ENCODE measurements at regions not wholly inside any gene's neighbourhood (a gene's known extent, or its start where the extent isn't known, plus 50 kb on each side); places are given as distances from the start of the nearest gene placed in this dataset.

DNA sequence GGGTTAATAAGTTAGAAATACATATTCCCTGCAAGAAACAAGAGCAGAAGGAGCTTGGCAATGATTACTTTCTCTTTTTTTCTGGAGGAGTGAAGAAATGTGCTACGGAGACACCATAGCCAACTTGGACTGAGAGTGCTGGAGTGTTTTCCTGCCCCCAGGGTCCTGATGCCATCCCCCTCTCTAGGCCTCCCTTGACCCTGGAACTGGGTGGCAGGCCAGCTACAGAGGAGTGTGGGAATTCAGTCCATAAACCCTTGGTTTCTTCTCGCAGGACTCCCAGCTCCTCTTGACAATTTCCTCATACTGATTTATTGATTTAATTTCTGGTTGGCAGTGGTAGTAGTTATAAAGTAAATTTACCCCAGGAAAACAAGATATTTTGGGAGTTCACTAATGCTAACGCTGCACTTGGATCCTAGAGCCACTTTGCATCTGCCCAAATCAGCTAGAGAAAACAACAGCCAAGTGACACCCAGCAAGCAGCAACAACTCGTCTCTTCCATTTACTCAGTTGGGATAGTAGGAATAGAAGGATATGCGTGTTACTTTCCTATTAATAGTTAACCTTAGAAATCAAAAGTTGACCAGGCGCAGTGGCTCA is 76.4 kb upstream of the CELF2 start:
- H3K9me1 ChIP-seq (ENCODE audit: control insufficient read depth, extremely low read depth, insufficient read depth, low read length) = no peaks in the 10 kb centered on the region
- H3K36me3 ChIP-seq (ENCODE audit: control insufficient read depth in 2 of 2, extremely low read depth in 1 of 2, insufficient read depth in 2 of 2, low read length in 2 of 2) = no peaks in the 10 kb centered on the region
- H3K27ac ChIP-seq (ENCODE audit: control insufficient read depth, insufficient read depth, low read length) = no peak overlapping the region
- no peak for DNase-seq (ENCODE audit: low read depth, low spot score)
- no peaks in the 10 kb centered on the region for H3K9me3 ChIP-seq (ENCODE audit: control insufficient read depth, low read depth, low read length)
- H4K20me1 ChIP-seq (ENCODE audit: control insufficient read depth, extremely low read depth, insufficient read depth, low read length) = no peaks in the 10 kb centered on the region
- no peaks in the 10 kb centered on the region for H3K4me1 ChIP-seq (ENCODE audit: control insufficient read depth, extremely low read depth, insufficient read depth, low read length)
- no peak overlapping the region for H3K9ac ChIP-seq (ENCODE audit: control insufficient read depth, extremely low read depth, insufficient read depth, low read length)
- no peak for FAIRE-seq
- no peak for TF ChIP-seq EZH2 (IDR thresholded peaks at IDR 0.05; ENCODE audit: low read length)
- TF ChIP-seq, protein P1, sequence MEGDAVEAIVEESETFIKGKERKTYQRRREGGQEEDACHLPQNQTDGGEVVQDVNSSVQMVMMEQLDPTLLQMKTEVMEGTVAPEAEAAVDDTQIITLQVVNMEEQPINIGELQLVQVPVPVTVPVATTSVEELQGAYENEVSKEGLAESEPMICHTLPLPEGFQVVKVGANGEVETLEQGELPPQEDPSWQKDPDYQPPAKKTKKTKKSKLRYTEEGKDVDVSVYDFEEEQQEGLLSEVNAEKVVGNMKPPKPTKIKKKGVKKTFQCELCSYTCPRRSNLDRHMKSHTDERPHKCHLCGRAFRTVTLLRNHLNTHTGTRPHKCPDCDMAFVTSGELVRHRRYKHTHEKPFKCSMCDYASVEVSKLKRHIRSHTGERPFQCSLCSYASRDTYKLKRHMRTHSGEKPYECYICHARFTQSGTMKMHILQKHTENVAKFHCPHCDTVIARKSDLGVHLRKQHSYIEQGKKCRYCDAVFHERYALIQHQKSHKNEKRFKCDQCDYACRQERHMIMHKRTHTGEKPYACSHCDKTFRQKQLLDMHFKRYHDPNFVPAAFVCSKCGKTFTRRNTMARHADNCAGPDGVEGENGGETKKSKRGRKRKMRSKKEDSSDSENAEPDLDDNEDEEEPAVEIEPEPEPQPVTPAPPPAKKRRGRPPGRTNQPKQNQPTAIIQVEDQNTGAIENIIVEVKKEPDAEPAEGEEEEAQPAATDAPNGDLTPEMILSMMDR (optimal IDR thresholded peaks at IDR 0.05 in 1 of 3, IDR thresholded peaks at IDR 0.05 in 1 of 3, conservative IDR thresholded peaks at IDR 0.05 in 1 of 3; ENCODE audit: extremely low read depth in 1 of 3, insufficient read depth in 2 of 3, low read length in 3 of 3) = no peak
- no peaks in the 10 kb centered on the region for H3K27me3 ChIP-seq (ENCODE audit: control insufficient read depth, extremely low read depth, insufficient read depth, low read length)
- no peak overlapping the region for H3K4me2 ChIP-seq (ENCODE audit: control insufficient read depth, extremely low read depth, insufficient read depth, low read depth, low read length)
- no peak overlapping the region for H3K4me3 ChIP-seq (ENCODE audit: control insufficient read depth in 2 of 3, extremely low read depth in 1 of 3, insufficient read depth in 2 of 3, low read depth in 1 of 3, low read length in 3 of 3)
- H2AFZ ChIP-seq (ENCODE audit: control insufficient read depth, low read length) = no peak overlapping the region
- no peaks in the 10 kb centered on the region for H3K79me2 ChIP-seq (ENCODE audit: control insufficient read depth, insufficient read depth, low read length)
- dilution Hi-C loops (cut with MboI; ENCODE audit: extremely low pct_ligation_motif_present, low sequenced_read_pairs) = no loop called here

DNA sequence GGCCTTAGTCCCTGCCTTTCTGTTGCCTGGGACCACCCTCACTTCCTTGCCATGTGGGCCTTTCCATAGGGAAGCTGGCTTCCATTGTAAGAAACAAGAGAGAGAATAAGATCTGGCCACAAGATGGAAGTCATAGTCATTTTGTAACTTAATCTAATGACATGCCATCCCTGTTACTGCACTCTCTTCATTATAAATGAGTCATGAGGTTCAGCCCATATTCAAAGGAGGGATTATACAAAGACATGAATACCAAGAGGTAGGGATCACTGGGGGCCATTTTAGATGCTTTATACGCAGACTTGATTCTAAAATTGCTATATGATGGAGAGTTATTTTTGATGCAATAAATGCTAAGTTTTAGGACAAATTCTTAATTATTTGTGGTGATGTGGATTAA is 75.2 kb upstream of the CELF2 start:
- no peak for DNase-seq (ENCODE audit: low read depth, low spot score)
- Histone ChIP-seq H3K27ac (ENCODE audit: control insufficient read depth, insufficient read depth, low read length) (no peak overlapping the region), H3K79me2 (ENCODE audit: control insufficient read depth, insufficient read depth, low read length) (no peaks in the 10 kb centered on the region), H3K9ac (ENCODE audit: control insufficient read depth, extremely low read depth, insufficient read depth, low read length) (no peak overlapping the region), H3K9me1 (ENCODE audit: control insufficient read depth, extremely low read depth, insufficient read depth, low read length) (no peaks in the 10 kb centered on the region), H3K4me1 (ENCODE audit: control insufficient read depth, extremely low read depth, insufficient read depth, low read length) (no peaks in the 10 kb centered on the region), H3K4me2 (ENCODE audit: control insufficient read depth, extremely low read depth, insufficient read depth, low read depth, low read length) (no peak overlapping the region), H4K20me1 (ENCODE audit: control insufficient read depth, extremely low read depth, insufficient read depth, low read length) (no peaks in the 10 kb centered on the region), H3K9me3 (ENCODE audit: control insufficient read depth, low read depth, low read length) (no peaks in the 10 kb centered on the region), H2AFZ (ENCODE audit: control insufficient read depth, low read length) (no peak overlapping the region), H3K4me3 (ENCODE audit: control insufficient read depth in 2 of 3, extremely low read depth in 1 of 3, insufficient read depth in 2 of 3, low read depth in 1 of 3, low read length in 3 of 3) (no peak overlapping the region), H3K27me3 (ENCODE audit: control insufficient read depth, extremely low read depth, insufficient read depth, low read length) (no peaks in the 10 kb centered on the region), H3K36me3 (ENCODE audit: control insufficient read depth in 2 of 2, extremely low read depth in 1 of 2, insufficient read depth in 2 of 2, low read length in 2 of 2) (no peaks in the 10 kb centered on the region)
- FAIRE-seq = no peak
- TF ChIP-seq EZH2 (IDR thresholded peaks at IDR 0.05; ENCODE audit: low read length) = no peak
- TF ChIP-seq, protein P1 (optimal IDR thresholded peaks at IDR 0.05 in 1 of 3, IDR thresholded peaks at IDR 0.05 in 1 of 3, conservative IDR thresholded peaks at IDR 0.05 in 1 of 3; ENCODE audit: extremely low read depth in 1 of 3, insufficient read depth in 2 of 3, low read length in 3 of 3) = no peak
- dilution Hi-C loops (cut with MboI; ENCODE audit: extremely low pct_ligation_motif_present, low sequenced_read_pairs) = no loop called here
